Hypothalamus (tissue), 51 donors: ENCODE measurements at regions not wholly inside any gene's neighbourhood (a gene's known extent, or its start where the extent isn't known, plus 50 kb on each side); places are given as distances from the start of the nearest gene placed in this dataset.
"Not testable (repeated sequence)": the region's sequence is repeated elsewhere in the genome, so short reads cannot be mapped to it uniquely, and the experiment has no call there.

Source experiments
- DNase-seq, 51 donors: peaks; one replicate each; lab custom pipeline; 2025; lab: John Stamatoyannopoulos, UW

GRCh38 chr4:8723222-8723980 lies 130.8 kb downstream of the CPZ start:
- DNase-seq: no peak

GRCh38 chr4:8722556-8722955 lies 130.0 kb downstream of the CPZ start:
- DNase-seq: no peak

GRCh38 chr4:8721621-8722020 lies 129.1 kb downstream of the CPZ start:
- DNase-seq: no peak

- no peak for DNase-seq
Measured at GRCh38 chr4:8719421-8719820, 126.9 kb downstream of the CPZ start.

- not testable (repeated sequence) for DNase-seq
Measured at GRCh38 chr4:8717470-8717869, 124.9 kb downstream of the CPZ start.

GRCh38 chr4:8710946-8711345 lies 118.4 kb downstream of the CPZ start:
- no peak for DNase-seq

GRCh38 chr4:8710416-8710815 lies 117.9 kb downstream of the CPZ start:
- DNase-seq: no peak

GRCh38 chr4:8709729-8710360 lies 117.3 kb downstream of the CPZ start:
- no peak for DNase-seq

GRCh38 chr4:8709050-8709728 lies 116.6 kb downstream of the CPZ start:
- DNase-seq: no peak

- DNase-seq: no peak
Measured at GRCh38 chr4:8708401-8709021, 115.9 kb downstream of the CPZ start.

GRCh38 chr4:8707045-8707781 lies 114.6 kb downstream of the CPZ start:
- no peak for DNase-seq

GRCh38 chr4:8706216-8707044 lies 113.9 kb downstream of the CPZ start:
- DNase-seq: no peak

GRCh38 chr4:8705161-8706145 lies 112.9 kb downstream of the CPZ start:
- no peak for DNase-seq

GRCh38 chr4:8704632-8705031 lies 112.1 kb downstream of the CPZ start:
- DNase-seq: no peak

- no peak for DNase-seq
Measured at GRCh38 chr4:8703857-8704495, 111.4 kb downstream of the CPZ start.

GRCh38 chr4:8703401-8703696 lies 110.8 kb downstream of the CPZ start:
- DNase-seq: no peak

- no peak for DNase-seq
Measured at GRCh38 chr4:8702516-8703400, 110.2 kb downstream of the CPZ start.
